T-helper 22 cell (primary cell): ENCODE measurements at regions not wholly inside any gene's neighbourhood (a gene's known extent, or its start where the extent isn't known, plus 50 kb on each side); places are given as distances from the start of the nearest gene placed in this dataset.
"Not testable (repeated sequence)": the region's sequence is repeated elsewhere in the genome, so short reads cannot be mapped to it uniquely, and the experiment has no call there.

Experiments
- DNase-seq: peaks from one replicate; pipeline ENCODE4 v3.0.0-alpha.2; 2020; ENCODE audit warnings: low read depth

- DNase-seq, result no peak
Observed at GRCh38 chr5:36526537-36526936, 79.9 kb upstream of the SLC1A3 start.

GRCh38 chr5:36528588-36528987 lies 77.8 kb upstream of the SLC1A3 start:
- no peak for DNase-seq

- no peak for DNase-seq
Observed at GRCh38 chr5:36529142-36529541, 77.3 kb upstream of the SLC1A3 start.

GRCh38 chr5:36530215-36530614 lies 76.2 kb upstream of the SLC1A3 start:
- no peak for DNase-seq

- DNase-seq, result no peak
Observed at GRCh38 chr5:36531401-36531800, 75.0 kb upstream of the SLC1A3 start.

- DNase-seq, result no peak
Observed at GRCh38 chr5:36535378-36535777, 71.0 kb upstream of the SLC1A3 start.

- DNase-seq, result no peak
Observed at GRCh38 chr5:36535859-36536615, 70.4 kb upstream of the SLC1A3 start.

GRCh38 chr5:36536616-36537005 lies 69.8 kb upstream of the SLC1A3 start:
- DNase-seq, result no peak

GRCh38 chr5:36537724-36538123 lies 68.7 kb upstream of the SLC1A3 start:
- DNase-seq, result no peak

- DNase-seq, result no peak
Observed at GRCh38 chr5:36552651-36553393, 53.6 kb upstream of the SLC1A3 start.

GRCh38 chr5:36555035-36555434 lies 51.4 kb upstream of the SLC1A3 start:
- DNase-seq, result not testable (repeated sequence)
